HG03064 (cell line): ENCODE measurements at regions not wholly inside any gene's neighbourhood (a gene's known extent, or its start where the extent isn't known, plus 50 kb on each side); places are given as distances from the start of the nearest gene placed in this dataset.

Experiments used
- ATAC-seq: cut with Tn5 transposase; IDR thresholded peaks from one replicate; pipeline ENCODE4 v1.9.1; 2021; ENCODE audit warnings: low read depth; ENCODE audit not compliant: unreplicated experiment

DNA sequence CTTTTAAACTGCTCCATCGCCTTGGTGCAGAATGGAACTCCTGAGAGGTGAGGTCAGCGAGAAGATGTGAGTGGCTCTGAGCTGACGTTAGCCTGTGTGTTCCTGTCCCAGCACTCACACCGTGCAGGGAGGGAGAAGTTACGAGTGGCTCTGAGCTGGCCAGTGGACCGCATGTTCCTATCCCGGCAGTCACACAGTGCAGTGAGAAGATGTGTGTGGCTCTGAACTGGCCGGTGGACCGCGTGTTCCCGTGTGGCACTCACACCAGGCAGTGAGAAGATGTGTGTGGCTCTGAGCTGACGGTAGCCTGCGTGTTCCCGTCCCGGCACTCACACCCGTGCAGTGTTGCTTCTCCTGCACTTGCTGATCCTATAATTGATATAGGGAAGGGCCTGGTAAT, 59.9 kb downstream of the VCPKMT start:
- ATAC-seq, result no peak

GRCh38 chr14:50057331-50057730, 59.0 kb downstream of the VCPKMT start:
- no peak for ATAC-seq

GRCh38 chr14:50058113-50058512, 58.3 kb downstream of the VCPKMT start:
- ATAC-seq, result no peak
